Loucy (cell line): ENCODE measurements at regions not wholly inside any gene's neighbourhood (a gene's known extent, or its start where the extent isn't known, plus 50 kb on each side); places are given as distances from the start of the nearest gene placed in this dataset.
"Not testable (repeated sequence)": the region's sequence is repeated elsewhere in the genome, so short reads cannot be mapped to it uniquely, and the experiment has no call there.

Experiments
- H2AFZ ChIP-seq: fragments of 200-600 bp; sonication (generic); 2 replicates; pipeline ENCODE4 v1.6.0; 2016; ENCODE audit warnings: antibody characterized with exemption, mild to moderate bottlenecking, low read length, moderate library complexity
- H3F3A ChIP-seq: fragments of 200-600 bp; 2 replicates; pipeline ENCODE4 v1.6.0; 2016; ENCODE audit warnings: antibody characterized with exemption, low read depth, mild to moderate bottlenecking
- H3K27me3 ChIP-seq: fragments of 200-600 bp; sonication (generic); 2 replicates; pipeline ENCODE4 v1.6.1; 2014; ENCODE audit warnings: low read length, mild to moderate bottlenecking; ENCODE audit not compliant: insufficient read depth, poor library complexity, severe bottlenecking
- H3K36me3 ChIP-seq: fragments of 200-600 bp; sonication (generic); 2 replicates; pipeline ENCODE4 v1.6.1; 2016; ENCODE audit warnings: low read length; ENCODE audit not compliant: insufficient read depth
- H3K4me1 ChIP-seq: fragments of 200-600 bp; sonication (generic); 2 replicates; pipeline ENCODE4 v1.5.1; 2014; ENCODE audit warnings: low read length, mild to moderate bottlenecking; ENCODE audit not compliant: insufficient read depth, poor library complexity, severe bottlenecking
- H3K4me2 ChIP-seq: fragments of 200-600 bp; sonication (generic); 2 replicates; pipeline ENCODE4 v1.6.0; 2014; ENCODE audit warnings: antibody characterized with exemption, low read length, low read depth, mild to moderate bottlenecking; ENCODE audit not compliant: poor library complexity, severe bottlenecking
- H3K4me3 ChIP-seq: fragments of 200-600 bp; sonication (generic); 2 replicates; pipeline ENCODE4 v1.5.1; 2014; ENCODE audit warnings: low read length, mild to moderate bottlenecking, mixed read lengths; ENCODE audit not compliant: poor library complexity, severe bottlenecking
- H3K79me2 ChIP-seq: fragments of 200-600 bp; sonication (generic); 2 replicates; pipeline ENCODE4 v1.6.1; 2014; ENCODE audit warnings: low read length; ENCODE audit not compliant: insufficient read depth
- H3K9ac ChIP-seq: fragments of 200-600 bp; sonication (generic); 2 replicates; pipeline ENCODE4 v1.6.0; 2014; ENCODE audit warnings: mild to moderate bottlenecking, low read depth, low read length, moderate library complexity; ENCODE audit not compliant: poor library complexity, severe bottlenecking
- H3K9me2 ChIP-seq: fragments of 200-600 bp; sonication (generic); replicated peaks from 2 replicates; pipeline ENCODE4 v1.6.1; 2016; ENCODE audit warnings: low read depth, low read length, mixed read lengths
- H3K9me3 ChIP-seq: fragments of 200-600 bp; sonication (generic); 2 replicates; pipeline ENCODE4 v1.6.1; 2014; ENCODE audit warnings: mild to moderate bottlenecking, antibody characterized with exemption, low read length, low read depth; ENCODE audit not compliant: insufficient read depth
- H4K20me1 ChIP-seq: fragments of 200-600 bp; sonication (generic); 2 replicates; pipeline ENCODE4 v1.6.0; 2014; ENCODE audit warnings: antibody characterized with exemption, low read length, mild to moderate bottlenecking; ENCODE audit not compliant: insufficient read depth, poor library complexity, severe bottlenecking
- CTCF ChIP-seq: fragments of 200-600 bp; sonication (generic); conservative IDR thresholded peaks from 2 replicates; pipeline ENCODE4 v1.5.1; 2014; ENCODE audit warnings: mild to moderate bottlenecking, antibody characterized with exemption, low read length
- EZH2phosphoT487 ChIP-seq: fragments of 200-600 bp; IDR thresholded peaks from 2 replicates; pipeline ENCODE4 v1.6.1; 2018; ENCODE audit warnings: antibody characterized with exemption, mild to moderate bottlenecking, moderate library complexity, borderline replicate concordance

- Histone ChIP-seq H3K4me3 (no peak overlapping the region), H3K27me3 (no peaks in the 10 kb centered on the region), H3K36me3 (no peaks in the 10 kb centered on the region), H3K9ac (no peak overlapping the region), H3K79me2 (no peaks in the 10 kb centered on the region), H3K4me2 (no peak overlapping the region), H2AFZ (no peak overlapping the region), H3K9me2 (no peaks in the 10 kb centered on the region), H3K4me1 (no peaks in the 10 kb centered on the region), H3K9me3 (no peaks in the 10 kb centered on the region), H3F3A (no peaks in the 10 kb centered on the region), H4K20me1 (no peaks in the 10 kb centered on the region)
- no peak for TF ChIP-seq CTCF
- no peak for TF ChIP-seq EZH2phosphoT487
Measured at GRCh38 chr7:51426163-51426562, 109.6 kb upstream of the COBL start.

- not testable (repeated sequence) for H3K4me3 ChIP-seq, H3K4me2 ChIP-seq, H2AFZ ChIP-seq, H3K79me2 ChIP-seq, H4K20me1 ChIP-seq, H3K9me2 ChIP-seq, H3K4me1 ChIP-seq, H3F3A ChIP-seq, H3K9ac ChIP-seq, H3K9me3 ChIP-seq, H3K27me3 ChIP-seq, H3K36me3 ChIP-seq
Measured at GRCh38 chr7:51409934-51410333, 93.3 kb upstream of the COBL start.

- not testable (repeated sequence) for H3K4me1 ChIP-seq, H3K9ac ChIP-seq, H4K20me1 ChIP-seq, H3F3A ChIP-seq, H3K79me2 ChIP-seq, H3K4me2 ChIP-seq, H2AFZ ChIP-seq, H3K9me3 ChIP-seq, H3K27me3 ChIP-seq, H3K9me2 ChIP-seq, H3K4me3 ChIP-seq, H3K36me3 ChIP-seq
Measured at GRCh38 chr7:51397608-51398007, 81.0 kb upstream of the COBL start.

- H3K4me2 ChIP-seq, H3K9me3 ChIP-seq, H3F3A ChIP-seq, H3K27me3 ChIP-seq, H2AFZ ChIP-seq, H3K36me3 ChIP-seq, H4K20me1 ChIP-seq, H3K4me1 ChIP-seq, H3K79me2 ChIP-seq, H3K4me3 ChIP-seq, H3K9me2 ChIP-seq, H3K9ac ChIP-seq: not testable (repeated sequence)
Measured at GRCh38 chr7:51393003-51393402, 76.4 kb upstream of the COBL start.

GRCh38 chr7:51389952-51390351 is 73.3 kb upstream of the COBL start:
- not testable (repeated sequence) for H3K79me2 ChIP-seq, H4K20me1 ChIP-seq, H3K4me1 ChIP-seq, H3K36me3 ChIP-seq, H3K4me2 ChIP-seq, H3F3A ChIP-seq, H3K9me2 ChIP-seq, H2AFZ ChIP-seq, H3K9me3 ChIP-seq, H3K27me3 ChIP-seq, H3K4me3 ChIP-seq, H3K9ac ChIP-seq

- not testable (repeated sequence) for H2AFZ ChIP-seq, H4K20me1 ChIP-seq, H3K36me3 ChIP-seq, H3K79me2 ChIP-seq, H3K27me3 ChIP-seq, H3K9me3 ChIP-seq, H3K9ac ChIP-seq, H3K4me2 ChIP-seq, H3K9me2 ChIP-seq, H3K4me1 ChIP-seq, H3K4me3 ChIP-seq, H3F3A ChIP-seq
Measured at GRCh38 chr7:51389216-51389812, 72.7 kb upstream of the COBL start.

- H3K4me1 ChIP-seq, H2AFZ ChIP-seq, H3K27me3 ChIP-seq, H3K79me2 ChIP-seq, H3K4me2 ChIP-seq, H3K4me3 ChIP-seq, H4K20me1 ChIP-seq, H3K36me3 ChIP-seq, H3F3A ChIP-seq, H3K9me3 ChIP-seq, H3K9ac ChIP-seq, H3K9me2 ChIP-seq: not testable (repeated sequence)
Measured at GRCh38 chr7:51388241-51388640, 71.6 kb upstream of the COBL start.
